H54 (cell line): ENCODE measurements at regions not wholly inside any gene's neighbourhood (a gene's known extent, or its start where the extent isn't known, plus 50 kb on each side); places are given as distances from the start of the nearest gene placed in this dataset.

ENCODE experiments used
- DNase-seq: peaks from one replicate; pipeline ENCODE4 v3.0.0; 2011; ENCODE audit warnings: low spot score, mixed read lengths; ENCODE audit not compliant: insufficient read length
- FAIRE-seq: peaks from 3 replicates; lab custom pipeline; 2011; peaks lifted over from hg19 to GRCh38; lab: Jason Lieb, UNC
- POLR2A ChIP-seq: IDR thresholded peaks from 2 replicates; pipeline ENCODE4 v1.6.1; 2011; ENCODE audit warnings: low read depth, mild to moderate bottlenecking, low read length

DNA sequence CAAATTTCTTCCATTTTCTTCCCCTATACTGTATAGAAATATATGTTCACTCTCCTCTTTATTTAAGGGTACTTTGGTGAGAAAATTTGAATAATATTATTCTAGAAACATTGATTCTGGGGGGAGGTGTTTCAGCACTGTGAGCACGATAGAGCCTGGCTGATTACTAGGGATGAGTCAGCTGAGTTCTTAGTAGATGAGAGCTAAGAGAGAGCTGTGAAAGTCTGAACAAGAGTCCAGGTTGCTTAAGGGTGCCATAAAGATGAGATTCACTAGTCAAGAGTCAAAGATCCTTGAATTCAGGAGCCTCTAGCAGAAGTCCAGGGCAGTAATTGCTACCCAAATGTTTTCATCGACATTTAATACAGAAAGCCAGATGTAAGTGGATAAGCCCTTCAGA lies 756.6 kb upstream of the API5 start:
- FAIRE-seq (no peak), DNase-seq (no peak)

DNA sequence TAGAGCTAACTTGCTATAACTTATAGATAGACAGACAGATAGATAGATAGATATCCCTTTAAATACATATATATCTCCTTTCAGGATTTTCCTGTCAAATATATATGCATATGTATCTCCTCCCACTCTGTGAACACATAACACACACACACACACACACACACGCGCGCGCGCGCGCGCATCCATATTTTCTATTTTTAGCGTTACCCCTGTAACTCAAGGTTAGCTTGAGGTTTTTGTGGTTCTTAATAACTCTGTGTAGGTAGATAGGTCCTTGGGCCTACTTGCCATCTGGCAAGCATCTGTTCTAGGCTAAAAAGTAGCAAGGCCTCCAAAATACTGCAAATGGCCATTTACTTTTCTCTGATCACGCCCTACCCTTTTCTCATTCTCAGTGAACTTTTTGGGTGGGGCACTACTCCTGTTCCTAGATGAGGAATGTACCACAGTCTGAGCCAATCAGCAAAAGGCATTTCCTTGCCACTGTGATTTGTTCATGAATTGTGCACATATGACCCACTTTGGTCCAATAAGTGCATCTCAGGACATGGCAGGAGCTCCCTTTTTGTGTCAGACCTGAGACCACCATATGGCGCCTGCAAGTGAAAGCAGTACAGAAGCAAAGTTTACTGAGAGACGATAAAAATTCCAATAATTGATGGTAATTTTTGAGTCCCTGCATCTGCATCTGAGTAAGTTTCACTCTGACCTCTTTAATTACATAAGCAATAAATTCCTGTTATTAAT lies 740.5 kb upstream of the API5 start:
- no peak for DNase-seq
- no peak for TF ChIP-seq POLR2A
- no peak for FAIRE-seq

More for the DNA sequence above, 756.6 kb upstream of the API5 start:
- no peak for TF ChIP-seq POLR2A

DNA sequence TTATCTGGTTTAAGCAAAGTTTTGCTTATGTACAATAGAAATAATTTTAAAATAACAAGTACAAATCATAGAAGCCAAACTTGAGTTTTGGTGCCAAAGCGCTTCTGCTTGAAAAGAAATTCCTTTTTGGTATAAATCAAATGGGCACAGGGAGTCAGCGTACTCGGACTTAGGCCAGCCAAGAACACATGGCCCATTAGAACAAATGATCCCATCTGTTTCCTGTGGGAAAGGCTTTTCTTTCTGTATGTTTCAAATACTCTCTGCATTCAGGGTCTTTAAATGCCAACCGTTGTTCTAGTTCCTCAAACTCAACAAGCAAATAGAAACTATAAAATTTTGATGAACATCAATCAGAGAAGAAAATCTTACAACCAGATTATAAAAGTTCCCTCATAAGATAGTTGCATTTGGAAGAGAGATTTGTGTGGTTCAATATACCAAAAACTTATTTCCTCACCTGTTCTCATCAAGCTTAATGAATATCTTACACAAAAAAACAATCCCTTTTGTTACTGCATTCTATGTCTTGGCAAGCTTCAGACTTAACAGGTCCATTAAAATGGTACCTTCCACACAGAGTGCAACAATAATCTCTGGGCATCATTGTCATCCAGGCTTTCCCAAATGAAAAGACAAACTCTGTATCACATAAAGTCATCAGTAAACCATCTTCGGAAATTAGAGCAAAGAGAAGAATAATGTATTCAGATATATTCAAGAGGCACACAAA lies 739.8 kb upstream of the API5 start:
- no peak for TF ChIP-seq POLR2A
- DNase-seq (no peak), FAIRE-seq (no peak)

DNA sequence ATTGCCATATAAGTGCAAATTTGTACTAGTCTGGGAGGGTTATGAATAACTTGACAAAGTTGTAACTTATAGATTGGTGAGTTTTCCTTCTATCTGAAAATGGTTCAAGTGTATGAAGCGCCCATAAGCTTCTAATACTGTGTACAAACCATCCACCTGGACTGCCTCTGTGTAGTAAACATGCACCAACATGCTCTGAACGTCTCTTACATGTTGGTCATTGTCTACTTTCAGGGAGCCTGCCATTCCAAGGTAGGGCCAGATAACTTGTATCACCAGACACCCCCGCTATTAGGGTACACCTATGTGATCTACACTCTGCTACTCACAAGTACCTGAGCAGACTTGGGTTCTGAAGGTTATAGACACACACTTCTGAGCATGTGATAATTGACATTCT lies 735.5 kb upstream of the API5 start:
- DNase-seq: no peak
- no peak for FAIRE-seq
- no peak for TF ChIP-seq POLR2A

DNA sequence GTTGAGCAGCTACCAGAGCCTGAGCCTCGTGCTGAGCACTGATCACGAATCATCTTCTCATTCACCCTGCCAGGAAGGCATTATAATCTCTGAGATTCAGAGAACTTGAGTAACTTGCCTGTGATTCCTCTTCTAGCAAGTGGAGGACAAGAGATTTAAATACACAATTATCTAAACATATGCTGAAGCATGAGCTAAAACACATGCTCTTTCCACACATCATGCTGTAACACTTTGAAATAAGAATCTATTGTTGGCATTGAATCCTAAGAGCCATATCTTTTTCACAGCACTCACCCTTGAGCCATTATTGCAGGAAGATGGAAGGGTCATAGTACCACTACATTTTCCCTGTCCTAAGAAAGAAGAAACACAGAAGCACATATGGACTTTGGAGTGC lies 722.5 kb upstream of the API5 start:
- FAIRE-seq (no peak), DNase-seq (no peak)
- no peak for TF ChIP-seq POLR2A

DNA sequence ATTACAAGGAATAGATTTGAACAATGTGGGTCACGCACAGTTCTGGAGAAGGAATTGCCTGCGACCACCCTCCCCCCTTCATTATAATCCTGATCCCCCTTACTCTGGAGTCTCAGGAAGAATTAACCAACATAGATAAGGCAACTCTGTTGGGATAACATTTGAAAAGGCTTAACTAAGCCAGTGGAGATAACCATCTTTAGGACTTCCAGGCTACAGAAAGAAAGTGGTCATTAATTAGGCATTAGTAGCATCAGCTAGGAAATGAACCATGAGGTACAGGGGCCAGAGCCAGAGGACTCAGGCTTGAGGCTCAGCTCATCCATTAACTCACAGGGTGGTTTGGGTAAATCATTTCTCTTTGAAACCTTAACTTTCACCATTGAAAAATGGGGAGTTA lies 720.0 kb upstream of the API5 start:
- TF ChIP-seq POLR2A: no peak
- DNase-seq (no peak), FAIRE-seq (no peak)

DNA sequence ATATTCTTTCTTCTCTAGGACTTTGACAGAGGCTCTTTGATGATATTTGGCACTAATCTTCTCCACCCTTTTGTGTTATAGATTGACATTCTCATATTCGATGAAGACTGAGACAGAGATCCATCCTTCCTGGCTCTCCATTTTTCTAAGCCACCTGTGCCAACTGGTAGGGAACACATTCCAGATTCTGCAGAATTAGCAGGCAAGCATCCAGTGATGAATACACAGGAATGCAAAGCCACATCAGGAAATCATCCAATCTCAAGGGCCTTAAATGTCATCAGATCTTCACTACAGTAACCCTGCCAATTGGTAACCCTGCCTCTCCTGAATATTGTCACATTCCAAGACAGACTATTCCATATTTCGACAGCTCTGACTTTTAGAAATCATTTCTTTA lies 718.4 kb upstream of the API5 start:
- TF ChIP-seq POLR2A: no peak
- no peak for FAIRE-seq
- no peak for DNase-seq

DNA sequence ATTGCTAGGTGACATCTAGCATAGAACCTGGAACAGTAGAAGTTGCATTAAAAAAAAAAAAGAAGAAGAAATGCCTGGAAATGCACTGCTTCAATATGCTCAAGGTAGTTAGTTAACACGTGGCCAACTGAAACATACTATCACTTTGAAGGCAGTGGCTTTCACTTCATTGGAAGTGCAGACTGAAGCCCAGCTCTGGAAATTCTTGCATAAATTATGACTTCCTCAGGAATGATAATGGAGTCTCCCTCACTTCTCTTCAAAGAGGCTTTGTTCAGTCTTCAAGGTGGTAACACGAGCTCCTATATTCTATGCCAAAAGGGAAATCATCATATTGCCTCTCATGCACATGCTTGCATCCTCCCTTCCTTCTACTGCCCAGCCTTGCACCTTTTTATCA lies 715.9 kb upstream of the API5 start:
- DNase-seq (no peak), FAIRE-seq (no peak)
- TF ChIP-seq POLR2A: no peak

DNA sequence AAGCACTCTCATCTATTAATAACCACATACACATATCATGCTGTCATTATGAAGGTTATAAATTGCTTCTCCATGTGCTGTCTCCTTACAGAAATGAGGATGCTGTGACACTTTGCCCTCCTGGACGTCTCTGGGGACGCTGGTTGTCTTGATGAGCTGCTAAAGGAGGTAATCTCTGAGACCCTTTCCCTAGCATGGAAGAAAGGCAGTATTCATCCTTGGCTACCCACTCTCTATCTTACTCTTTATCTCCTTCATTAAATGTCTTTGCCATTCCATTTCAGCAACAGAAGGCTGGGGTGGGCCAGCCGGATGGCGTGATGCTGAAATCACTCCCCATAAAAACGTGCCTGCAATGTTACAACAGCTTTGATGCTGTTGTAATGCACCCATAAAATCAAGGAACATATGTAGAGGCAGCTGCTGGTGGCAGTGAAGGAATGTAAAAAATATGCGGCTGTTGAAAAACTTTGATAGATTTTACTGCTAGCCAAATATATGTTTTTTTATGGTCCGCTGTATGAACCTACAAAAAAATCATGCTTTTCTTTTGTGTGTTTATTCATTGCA lies 715.1 kb upstream of the API5 start:
- DNase-seq (no peak), FAIRE-seq (no peak)
- TF ChIP-seq POLR2A: no peak

DNA sequence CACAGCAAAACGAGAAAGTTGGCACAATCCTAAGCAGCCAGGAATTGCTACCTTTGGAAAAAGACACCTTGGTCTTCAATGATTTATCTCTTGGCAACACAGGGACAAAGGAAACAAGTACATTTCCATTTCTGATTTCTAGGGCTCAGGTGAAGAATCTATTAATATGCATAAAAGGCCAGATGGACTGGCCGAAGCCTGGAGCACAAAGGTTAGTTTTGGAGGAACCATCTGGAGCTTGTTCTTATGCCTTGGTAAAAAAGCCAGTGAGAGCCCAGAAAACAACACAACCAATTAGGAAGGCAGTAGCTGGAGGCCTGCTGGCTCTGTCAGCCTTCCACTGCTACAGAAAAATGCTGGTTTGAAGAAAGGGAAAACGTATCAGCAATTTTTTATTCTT lies 713.5 kb upstream of the API5 start:
- FAIRE-seq (no peak), DNase-seq (no peak)
- TF ChIP-seq POLR2A: no peak

DNA sequence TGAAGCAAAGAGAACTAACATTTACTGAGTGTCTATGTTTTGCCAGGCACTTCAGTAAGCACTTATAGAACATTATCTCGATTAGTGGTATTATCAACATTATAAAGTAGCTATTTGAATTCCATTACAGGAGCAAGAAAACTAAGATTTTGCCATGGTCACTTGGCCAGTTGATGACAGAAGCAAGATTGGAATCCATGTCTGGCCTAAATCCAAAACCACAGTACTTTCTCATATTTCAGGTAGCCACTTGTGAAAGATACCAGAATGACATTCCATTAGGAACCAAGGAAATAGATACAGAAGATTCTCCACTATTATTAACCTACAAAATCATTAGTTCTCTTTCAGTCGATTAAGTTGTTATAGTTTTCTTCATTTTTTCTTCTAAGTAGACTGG lies 691.0 kb upstream of the API5 start:
- FAIRE-seq: no peak
- TF ChIP-seq POLR2A: no peak
- DNase-seq: no peak

DNA sequence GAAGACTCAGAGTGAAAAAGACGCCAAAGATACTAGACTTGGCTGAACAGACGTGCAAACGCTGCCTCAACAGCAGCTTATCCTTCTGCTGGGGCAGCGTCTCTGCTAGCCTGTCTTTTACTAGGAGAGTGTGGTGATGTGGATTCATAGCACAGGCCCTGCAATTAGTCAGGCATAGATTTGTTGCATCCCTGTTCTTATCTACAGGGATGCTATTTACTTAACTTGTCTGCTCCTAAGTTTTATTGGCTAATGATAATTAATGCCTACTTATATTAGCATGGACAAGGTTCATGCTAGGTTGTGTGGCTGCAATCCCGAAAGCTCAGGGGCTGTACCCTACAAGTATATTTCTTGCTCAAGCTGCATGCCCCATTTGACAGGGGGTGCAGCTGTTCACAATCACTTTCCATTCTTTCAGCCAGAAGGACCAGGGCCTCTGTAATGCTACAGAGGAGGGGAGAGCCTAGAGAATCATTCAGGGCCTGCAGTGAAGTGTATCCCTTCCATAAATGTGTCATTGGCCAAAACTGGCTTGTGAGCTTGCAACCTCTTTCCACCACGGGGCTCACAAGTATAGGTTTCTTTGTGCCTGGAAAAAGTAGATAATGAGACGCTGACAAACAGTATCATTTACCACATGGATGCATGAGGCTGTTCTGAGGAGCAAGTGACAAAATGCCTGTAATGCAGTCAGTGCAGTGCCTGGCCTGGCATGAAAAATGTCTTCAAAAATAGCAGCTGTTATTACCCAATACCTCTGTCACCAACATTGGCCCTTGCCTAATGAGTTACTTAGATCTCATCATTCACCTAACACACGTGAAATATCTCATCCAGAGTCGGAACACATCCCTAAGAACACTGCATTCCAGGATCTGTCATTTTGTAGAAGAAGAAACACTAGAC lies 685.8 kb upstream of the API5 start:
- no peak for FAIRE-seq
- no peak for TF ChIP-seq POLR2A

DNA sequence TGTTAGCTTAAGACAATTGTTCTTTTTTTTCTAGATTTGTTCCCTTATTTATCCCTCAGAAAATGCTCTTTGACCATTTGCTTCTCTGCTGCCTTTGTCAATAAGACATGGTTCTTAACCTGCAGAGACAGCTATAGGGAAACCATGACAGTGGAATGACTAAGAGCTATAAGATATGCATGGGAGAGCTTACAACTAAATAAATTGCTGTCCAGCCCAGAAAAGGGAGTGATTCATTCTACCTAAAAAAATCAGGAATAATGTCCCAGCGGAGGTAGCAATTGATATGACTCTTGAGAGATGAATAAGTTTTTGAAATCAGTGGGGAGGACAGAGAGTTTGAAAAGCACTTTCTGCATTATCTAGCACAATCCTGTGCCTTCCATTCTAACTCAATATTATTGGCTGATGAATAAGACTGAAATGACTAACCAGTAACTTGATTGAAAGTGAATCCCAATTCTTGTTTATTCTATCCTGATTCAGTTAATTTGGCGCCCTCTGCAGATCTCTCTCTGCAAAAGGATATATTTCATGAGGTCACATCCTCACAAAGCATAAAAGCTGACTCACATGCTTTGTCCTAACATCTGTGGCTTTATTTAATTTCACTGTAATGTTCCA lies 680.5 kb upstream of the API5 start:
- DNase-seq (peak; percentile 27), FAIRE-seq (no peak)
- TF ChIP-seq POLR2A: no peak

More for the DNA sequence above, 685.8 kb upstream of the API5 start:
- DNase-seq: no peak
